OCI-LY7 (cell line): ENCODE measurements at regions not wholly inside any gene's neighbourhood (a gene's known extent, or its start where the extent isn't known, plus 50 kb on each side); places are given as distances from the start of the nearest gene placed in this dataset.
A peak's percentile ranks its signal among the peaks of the same experiment; 100 is the strongest.

Experiments used
- BruUV-seq: library from RNA; stranded (reverse); fragments of 400-500 nt; replicated peaks from 2 replicates; lab custom pipeline; 2021; lab: Mats Ljungman, UMichigan
- CTCF ChIA-PET: fragments of 300-600 bp; sonication (Branson Sonifier 250); formaldehyde crosslinking; loops from one replicate; lab custom pipeline; 2022; ENCODE audit warnings: antibody characterized with exemption; ENCODE audit not compliant: unreplicated experiment; lab: Charles Lee
- POLR2A ChIA-PET: fragments of 300-600 bp; sonication (Branson Sonifier 250); formaldehyde crosslinking; loops from one replicate; lab custom pipeline; 2022; ENCODE audit warnings: antibody characterized with exemption; lab: Charles Lee
- DNase-seq: peaks from one replicate; pipeline ENCODE4 v3.0.0-alpha.2; 2015; ENCODE audit warnings: low spot score
- H2AFZ ChIP-seq: fragments of 200-600 bp; sonication (generic), shearing (Covaris generic); 2 replicates; pipeline ENCODE4 v1.6.1; 2014; ENCODE audit warnings: mild to moderate bottlenecking, antibody characterized with exemption, low read length, moderate library complexity
- H3K27ac ChIP-seq: fragments of 200-600 bp; sonication (generic); 2 replicates; pipeline ENCODE4 v1.5.1; 2014; ENCODE audit warnings: mixed run types, low read depth, mild to moderate bottlenecking, moderate library complexity, low read length, inconsistent platforms; ENCODE audit not compliant: poor library complexity, severe bottlenecking
- H3K36me3 ChIP-seq: fragments of 200-600 bp; sonication (generic); 2 replicates; pipeline ENCODE4 v1.6.1; 2014; ENCODE audit warnings: mild to moderate bottlenecking, antibody characterized with exemption, low read length, moderate library complexity, mixed read lengths; ENCODE audit not compliant: insufficient read depth
- H3K4me1 ChIP-seq: fragments of 200-600 bp; sonication (generic); 2 replicates; pipeline ENCODE4 v1.5.1; 2014; ENCODE audit warnings: mild to moderate bottlenecking, low read length; ENCODE audit not compliant: insufficient read depth, poor library complexity, severe bottlenecking
- H3K4me2 ChIP-seq: fragments of 200-600 bp; sonication (generic); 2 replicates; pipeline ENCODE4 v1.6.1; 2014; ENCODE audit warnings: mild to moderate bottlenecking, low read length
- H3K4me3 ChIP-seq: fragments of 200-600 bp; sonication (generic); 2 replicates; pipeline ENCODE4 v1.5.1; 2014; ENCODE audit warnings: mild to moderate bottlenecking, low read depth, low read length; ENCODE audit not compliant: poor library complexity, severe bottlenecking
- H3K79me2 ChIP-seq: fragments of 200-600 bp; sonication (generic); 2 replicates; pipeline ENCODE4 v1.6.1; 2016; ENCODE audit warnings: low read depth, mild to moderate bottlenecking, low read length, moderate library complexity, mixed read lengths; ENCODE audit not compliant: insufficient read depth
- H3K9me2 ChIP-seq: fragments of 200-600 bp; sonication (generic); 2 replicates; pipeline ENCODE4 v1.6.1; 2016; ENCODE audit warnings: mild to moderate bottlenecking, low read length, mixed read lengths; ENCODE audit not compliant: insufficient read depth
- H3K9me3 ChIP-seq: fragments of 200-600 bp; sonication (generic); 2 replicates; pipeline ENCODE4 v1.6.1; 2014; ENCODE audit warnings: mild to moderate bottlenecking, mixed run types, low read length, mixed read lengths
- H4K20me1 ChIP-seq: fragments of 200-600 bp; sonication (generic); 2 replicates; pipeline ENCODE4 v1.6.1; 2014; ENCODE audit warnings: mild to moderate bottlenecking, antibody characterized with exemption, low read length, moderate library complexity, mixed read lengths; ENCODE audit not compliant: insufficient read depth
- CTCF ChIP-seq: fragments of 200-600 bp; sonication (generic); conservative IDR thresholded peaks from 2 replicates; pipeline ENCODE4 v1.5.1; 2014; ENCODE audit warnings: mild to moderate bottlenecking, antibody characterized with exemption, low read length, moderate library complexity, mixed read lengths
- EZH2phosphoT487 ChIP-seq: fragments of 200-600 bp; sonication (generic); IDR thresholded peaks from 2 replicates; pipeline ENCODE4 v1.6.1; 2018; ENCODE audit warnings: low read depth, borderline replicate concordance, mild to moderate bottlenecking, mixed run types, antibody characterized with exemption, low read length, moderate library complexity, mixed read lengths
- intact Hi-C: fragments of 100-400 bp; cut with micrococcal nuclease; formaldehyde crosslinking; loops from one replicate; pipeline ENCODE4 v1.10.0; 2022; ENCODE audit not compliant: unreplicated experiment

- intact Hi-C loops, result loop anchor here (5.0 kb wide), 2 partner anchors 198 to 708 kb away; no protein-coding TSS in a partner anchor
- TF ChIP-seq CTCF (no peak), EZH2phosphoT487 (no peak)
- ChIA-PET POLR2A (interaction anchor here (1.2 to 1.5 kb wide), 2 partner anchors 9 to 17 kb away, joined by 4 to 5 read pairs; no protein-coding TSS in a partner anchor), CTCF (interaction anchor here (1.1 kb wide), 1 partner anchor 159 kb away, joined by 3 read pairs; no protein-coding TSS in a partner anchor)
- H3K27ac ChIP-seq, result no peak overlapping the region
- H3K4me2 ChIP-seq, result peak overlapping the region; percentile 71
- peak overlapping the region; percentile 98; the same call in 1 of the 2 replicates for H2AFZ ChIP-seq
- DNase-seq, result no peak
- H3K79me2 ChIP-seq, result no peaks in the 10 kb centered on the region
- H3K9me3 ChIP-seq, result no peaks in the 10 kb centered on the region
- peaks cover 21% of the 10 kb centered on the region for H3K4me1 ChIP-seq
- no peak overlapping the region for H3K4me3 ChIP-seq
- H3K36me3 ChIP-seq, result no peaks in the 10 kb centered on the region
- no peaks in the 10 kb centered on the region for H3K9me2 ChIP-seq
- no TSS peak for BruUV-seq
- no peaks in the 10 kb centered on the region for H4K20me1 ChIP-seq
Observed at GRCh38 chr4:53905276-53905940, 159.0 kb downstream of the CHIC2 start.

- Histone ChIP-seq H3K9me2 (no peaks in the 10 kb centered on the region), H3K4me2 (no peak overlapping the region), H3K9me3 (no peaks in the 10 kb centered on the region), H2AFZ (no peak overlapping the region), H3K4me1 (peaks cover 17% of the 10 kb centered on the region), H3K36me3 (no peaks in the 10 kb centered on the region), H3K4me3 (no peak overlapping the region), H3K79me2 (no peaks in the 10 kb centered on the region), H4K20me1 (no peaks in the 10 kb centered on the region), H3K27ac (no peak overlapping the region)
- DNase-seq, result no peak
- POLR2A ChIA-PET, result interaction anchor here (0.7 kb wide), 1 partner anchor 243 kb away, joined by 3 read pairs; no protein-coding TSS in a partner anchor
- no TSS peak for BruUV-seq
- CTCF ChIA-PET, result no interaction called here
- intact Hi-C loops, result no loop called here
- no peak for TF ChIP-seq EZH2phosphoT487
- TF ChIP-seq CTCF, result no peak
Observed at GRCh38 chr4:53902786-53903185, 161.6 kb downstream of the CHIC2 start.

GRCh38 chr4:53900271-53900649 is 164.1 kb downstream of the CHIC2 start:
- no peak overlapping the region for H3K4me3 ChIP-seq
- no peaks in the 10 kb centered on the region for H3K36me3 ChIP-seq
- BruUV-seq, result no TSS peak
- no peak overlapping the region for H3K4me2 ChIP-seq
- H4K20me1 ChIP-seq, result no peaks in the 10 kb centered on the region
- no peak for TF ChIP-seq CTCF
- no peak for TF ChIP-seq EZH2phosphoT487
- H3K79me2 ChIP-seq, result no peaks in the 10 kb centered on the region
- no peaks in the 10 kb centered on the region for H3K4me1 ChIP-seq
- H3K9me3 ChIP-seq, result no peaks in the 10 kb centered on the region
- H3K9me2 ChIP-seq, result no peaks in the 10 kb centered on the region
- no peak overlapping the region for H2AFZ ChIP-seq
- ChIA-PET POLR2A (interaction anchor here (0.7 kb wide), 2 partner anchors 70 to 746 kb away, joined by 3 read pairs; no protein-coding TSS in a partner anchor), CTCF (no interaction called here)
- intact Hi-C loops, result no loop called here
- DNase-seq, result no peak
- no peak overlapping the region for H3K27ac ChIP-seq
